HT-29 (cell line): ENCODE measurements at regions not wholly inside any gene's neighbourhood (a gene's known extent, or its start where the extent isn't known, plus 50 kb on each side); places are given as distances from the start of the nearest gene placed in this dataset.
"Not testable (repeated sequence)": the region's sequence is repeated elsewhere in the genome, so short reads cannot be mapped to it uniquely, and the experiment has no call there.

Experiments used
- DNase-seq: peaks from one replicate; pipeline ENCODE4 v3.0.0-alpha.2; 2015; ENCODE audit warnings: low spot score

DNA sequence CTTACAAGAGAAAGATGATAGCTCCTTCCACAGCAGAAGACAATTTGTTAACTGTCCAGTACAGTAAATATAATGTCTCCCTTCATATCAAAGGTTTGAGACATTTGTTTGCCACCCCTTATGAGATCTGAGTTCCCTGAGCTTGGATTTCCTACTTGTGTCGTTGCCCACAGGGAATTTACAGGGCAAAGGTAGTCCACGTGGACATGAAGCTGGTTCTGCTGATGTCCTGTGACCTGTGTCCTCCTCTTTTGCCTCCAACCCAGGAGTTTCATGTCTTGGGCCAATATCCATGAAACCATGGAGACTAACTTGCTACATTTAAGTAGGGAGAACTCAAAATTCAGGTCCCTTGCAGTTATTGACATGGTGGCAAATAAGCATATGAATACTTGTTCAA, 172.2 kb upstream of the KCTD7 start:
- DNase-seq = not testable (repeated sequence)

DNA sequence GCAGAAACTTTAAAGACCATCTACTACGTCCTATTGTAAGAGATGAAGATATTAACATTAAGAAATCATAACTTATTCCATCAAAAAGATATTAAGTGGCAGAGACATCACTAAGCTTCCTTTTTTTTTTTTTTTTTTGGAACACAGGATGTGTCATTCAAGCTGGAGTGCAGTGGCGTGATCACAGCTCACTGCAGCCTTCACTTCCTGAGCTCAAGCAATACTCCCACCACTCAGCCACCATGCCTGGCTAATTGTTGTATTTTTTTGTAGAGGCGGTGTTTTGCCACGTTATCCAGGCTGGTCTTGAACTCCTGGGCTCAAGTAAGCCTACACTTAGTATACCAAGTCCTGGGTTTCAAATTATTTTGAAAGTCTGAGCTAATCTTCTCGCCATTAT, 169.7 kb upstream of the KCTD7 start:
- not testable (repeated sequence) for DNase-seq

DNA sequence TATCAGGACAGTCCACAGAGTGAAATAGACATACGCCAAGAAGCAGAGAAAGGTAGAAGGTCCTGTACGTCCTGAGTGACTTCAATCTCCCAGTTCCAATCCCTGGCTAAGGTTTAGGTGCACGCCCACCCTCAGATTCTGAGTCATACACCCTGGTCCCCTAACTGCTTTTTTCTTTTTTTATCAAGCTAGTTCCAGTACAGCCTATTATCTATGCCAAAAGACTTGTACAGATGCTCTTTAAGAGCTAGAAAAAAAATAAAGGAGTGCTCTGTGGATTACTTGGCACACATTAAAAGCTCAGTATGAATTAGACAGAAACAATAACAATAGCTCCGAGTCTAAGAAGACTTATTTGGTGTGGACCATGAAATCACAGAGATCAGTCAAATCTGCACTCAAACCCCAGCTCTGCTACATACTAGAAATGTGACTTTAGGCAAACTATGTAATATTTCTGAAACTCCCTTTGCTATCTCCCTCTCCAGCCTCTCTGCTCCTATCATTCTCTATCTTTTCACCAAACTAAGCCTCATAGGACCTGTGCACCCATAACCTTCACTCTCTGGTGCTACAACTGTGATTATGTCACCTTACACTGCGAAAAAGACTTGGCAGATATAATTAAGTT, 168.8 kb upstream of the KCTD7 start:
- not testable (repeated sequence) for DNase-seq

- DNase-seq = no peak
Observed at GRCh38 chr7:66460921-66461361, 167.7 kb upstream of the KCTD7 start.

DNA sequence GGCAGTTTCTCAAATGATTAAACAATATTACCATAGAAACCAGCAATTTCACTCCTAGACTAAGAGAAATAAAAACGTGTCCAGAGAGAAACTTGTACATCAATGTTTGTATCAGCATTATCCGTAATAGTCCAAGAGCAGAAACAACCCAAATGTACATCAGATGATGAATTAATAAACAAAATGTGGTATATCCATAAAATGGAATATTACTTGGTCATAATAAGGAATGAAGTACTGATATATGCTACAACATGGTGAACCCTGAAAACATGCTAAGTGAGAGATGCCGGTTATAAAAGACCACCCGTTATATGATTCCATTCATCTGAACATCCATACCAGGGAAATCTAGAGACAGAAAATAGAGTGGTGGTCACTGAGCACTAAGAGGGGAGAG, 167.3 kb upstream of the KCTD7 start:
- not testable (repeated sequence) for DNase-seq

- not testable (repeated sequence) for DNase-seq
Observed at GRCh38 chr7:66462831-66463230, 165.8 kb upstream of the KCTD7 start.

- no peak for DNase-seq
Observed at GRCh38 chr7:66464059-66464458, 164.6 kb upstream of the KCTD7 start.

DNA sequence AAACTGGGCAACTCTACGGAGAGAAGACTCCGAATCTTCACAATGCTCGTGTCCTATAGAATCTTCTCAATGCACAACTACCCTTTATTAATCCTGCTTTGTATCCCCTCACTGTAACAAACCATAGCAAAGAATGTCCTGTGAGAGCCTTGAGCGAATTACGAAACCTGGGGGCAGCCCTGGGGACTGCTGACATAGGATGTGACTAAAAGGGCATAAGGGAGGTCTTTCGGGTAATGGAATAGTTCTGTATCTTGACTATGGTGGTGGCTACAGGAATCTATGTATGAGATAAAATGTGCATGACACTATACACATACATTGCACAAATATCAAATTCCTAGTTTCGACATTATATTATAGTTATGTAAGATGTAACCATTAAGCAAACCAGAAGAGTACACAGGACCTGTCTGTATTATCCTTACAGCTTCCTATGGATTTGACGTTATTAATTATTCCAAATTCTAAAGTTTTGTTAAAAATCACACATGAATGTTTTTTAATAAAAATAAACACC, 162.5 kb upstream of the KCTD7 start:
- no peak for DNase-seq

GRCh38 chr7:66467887-66468286, 160.8 kb upstream of the KCTD7 start:
- DNase-seq = no peak

DNA sequence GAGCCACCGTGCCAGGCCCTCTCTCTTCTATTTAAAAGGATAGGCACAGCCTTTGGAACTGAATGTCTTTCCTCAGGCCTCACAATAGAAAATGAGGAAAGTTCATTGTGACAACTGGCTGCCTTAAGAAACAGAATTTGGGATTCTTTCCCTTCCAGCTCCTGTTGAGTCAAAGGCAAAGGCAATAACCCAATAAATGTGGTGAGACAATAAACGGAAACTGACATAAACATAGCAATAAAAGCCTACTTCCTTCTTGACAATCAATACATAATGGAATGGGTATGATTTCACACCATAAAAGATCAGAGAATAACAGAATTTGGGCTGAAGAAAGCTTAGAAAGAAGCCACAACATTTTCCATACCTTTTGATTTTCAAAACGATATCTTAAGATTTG, 155.6 kb upstream of the KCTD7 start:
- DNase-seq = not testable (repeated sequence)

- DNase-seq = no peak
Observed at GRCh38 chr7:66474441-66474840, 154.2 kb upstream of the KCTD7 start.

DNA sequence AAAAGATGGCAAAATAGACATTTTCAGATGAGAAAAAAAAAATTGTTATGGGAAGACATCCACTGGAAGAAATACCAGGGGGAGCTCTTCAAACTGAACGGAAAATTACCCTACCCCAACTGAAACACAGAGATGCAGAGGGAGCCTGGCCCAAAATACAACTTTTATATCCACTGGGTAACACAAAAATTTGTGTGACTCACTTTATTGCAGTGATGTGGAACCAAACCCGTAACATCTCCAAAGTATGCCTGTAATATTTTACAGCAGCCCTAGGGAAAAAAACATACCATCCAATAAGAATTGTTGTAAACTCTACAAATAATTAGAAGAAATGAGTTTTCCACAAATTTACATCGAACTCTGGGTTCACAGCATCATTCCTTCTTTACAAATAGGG, 152.6 kb upstream of the KCTD7 start:
- DNase-seq = not testable (repeated sequence)

GRCh38 chr7:66477822-66478397, 150.8 kb upstream of the KCTD7 start:
- not testable (repeated sequence) for DNase-seq

DNA sequence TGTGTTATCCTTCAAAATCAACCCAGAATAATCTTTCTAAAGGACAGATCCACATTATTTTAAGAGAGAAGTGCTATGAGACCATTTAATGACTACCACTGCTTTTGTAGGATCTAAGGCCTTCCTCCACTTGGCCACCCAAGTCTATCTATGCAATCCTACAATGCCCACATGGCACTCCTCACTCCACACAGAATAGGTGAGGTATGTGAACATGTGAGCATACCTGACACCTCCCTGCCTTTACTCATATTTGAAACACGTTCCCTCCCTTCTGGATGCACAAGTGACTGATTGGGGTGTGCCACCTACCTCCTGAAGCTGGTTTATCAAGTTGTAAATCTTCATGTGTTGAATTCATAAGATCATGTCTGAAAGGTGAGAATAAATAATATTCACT, 147.5 kb upstream of the KCTD7 start:
- not testable (repeated sequence) for DNase-seq

GRCh38 chr7:66489065-66489464, 139.6 kb upstream of the KCTD7 start:
- DNase-seq = not testable (repeated sequence)

DNA sequence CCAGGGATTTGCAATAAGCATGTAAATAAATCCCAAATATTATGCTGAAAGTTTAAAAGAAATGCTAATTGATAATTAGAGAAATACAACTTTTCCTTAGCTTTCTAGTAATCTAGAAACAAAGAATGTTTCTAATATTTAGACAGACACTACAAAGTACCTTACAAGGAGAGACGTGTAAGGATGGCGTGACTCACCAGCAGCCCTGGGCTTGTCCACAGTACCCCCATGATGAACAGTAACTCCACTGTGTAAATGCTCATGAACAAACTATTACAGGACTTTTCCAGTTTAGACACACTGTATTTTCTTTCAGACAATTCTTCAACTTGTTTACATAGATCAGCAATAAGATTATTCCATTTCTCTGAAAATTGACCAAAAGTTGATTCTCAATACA, 138.9 kb upstream of the KCTD7 start:
- DNase-seq = not testable (repeated sequence)

DNA sequence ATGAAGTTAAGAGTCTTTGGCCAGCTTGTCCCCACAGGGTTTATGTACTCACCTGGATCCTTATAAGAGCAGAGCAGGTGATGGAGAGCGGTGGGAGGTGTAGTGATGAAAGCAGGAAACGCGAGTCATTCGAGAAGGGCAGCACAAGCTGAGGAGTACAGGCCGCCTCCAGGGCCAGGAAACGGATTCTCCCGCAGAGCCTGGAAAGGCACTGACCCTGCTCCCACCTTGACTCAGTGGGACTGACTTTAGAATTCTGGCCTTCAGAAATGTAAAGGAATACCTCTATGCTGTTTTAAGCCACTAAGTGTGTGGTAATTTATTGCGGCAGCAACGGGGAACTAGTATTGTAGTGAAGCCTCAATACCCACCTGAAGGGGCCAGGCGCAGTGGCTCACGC, 137.7 kb upstream of the KCTD7 start:
- not testable (repeated sequence) for DNase-seq

GRCh38 chr7:66492405-66492804, 136.3 kb upstream of the KCTD7 start:
- DNase-seq = not testable (repeated sequence)

GRCh38 chr7:66493235-66494205, 135.2 kb upstream of the KCTD7 start:
- DNase-seq = peak; percentile 99

DNA sequence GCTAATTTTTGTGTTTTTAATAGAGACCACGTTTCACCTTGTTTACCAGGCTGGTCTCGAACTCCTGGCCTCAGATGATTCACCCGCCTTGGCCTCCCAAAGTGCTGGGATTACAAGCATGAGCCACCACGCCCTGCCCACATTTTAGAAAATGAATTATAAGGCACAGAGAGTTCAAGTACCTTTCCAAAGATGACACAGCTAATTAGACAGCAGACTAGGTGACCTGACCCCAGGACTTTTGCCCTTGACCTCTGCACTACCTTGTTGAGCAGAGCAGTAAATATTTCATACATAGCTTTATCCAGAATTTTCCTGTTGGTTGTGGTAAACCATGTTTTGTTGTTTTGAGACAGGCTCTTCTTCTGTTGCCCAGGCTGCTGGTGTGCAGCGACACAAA, 131.3 kb upstream of the KCTD7 start:
- DNase-seq = no peak

DNA sequence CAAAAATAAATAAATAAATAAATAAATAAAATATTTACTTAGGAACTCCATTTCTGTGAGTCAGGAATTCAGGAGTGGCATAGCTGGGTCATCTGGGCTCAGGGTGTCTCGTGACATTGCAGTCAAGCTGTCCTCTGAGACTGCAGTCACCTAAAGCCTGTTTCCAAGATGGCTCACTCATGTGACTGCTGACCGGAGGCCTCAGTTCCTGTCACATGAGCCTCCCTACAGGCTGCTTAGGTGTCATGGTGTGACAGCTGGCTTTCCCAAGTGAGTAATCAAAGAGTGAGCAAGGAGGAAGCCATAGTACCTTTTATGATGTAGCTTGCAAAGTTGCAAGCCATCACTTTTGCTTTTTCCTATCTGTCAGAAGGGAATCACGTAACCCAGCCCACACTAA, 128.6 kb upstream of the KCTD7 start:
- no peak for DNase-seq
